Stimulated activated CD8-positive, alpha-beta memory T cell treated with anti-CD3 and anti-CD28 coated beads, Interleukin-7, amount 100 ng/mL, for 4 hours (primary cell): ENCODE measurements at regions not wholly inside any gene's neighbourhood (a gene's known extent, or its start where the extent isn't known, plus 50 kb on each side); places are given as distances from the start of the nearest gene placed in this dataset.

Experiments
- DNase-seq, 2 donors: peaks; one replicate each; pipeline ENCODE4 v3.0.0-alpha.2; 2020; ENCODE audit warnings: low read depth in 2 of 2

GRCh38 chr13:105928048-105928447 is 607.4 kb downstream of the EFNB2 start:
- no peak for DNase-seq

GRCh38 chr13:105925496-105925895 is 610.0 kb downstream of the EFNB2 start:
- no peak for DNase-seq

- DNase-seq, result no peak
These were observed 613.8 kb downstream of the EFNB2 start for GRCh38 chr13:105921711-105922110.

GRCh38 chr13:105920370-105920769 is 615.1 kb downstream of the EFNB2 start:
- DNase-seq, result no peak

GRCh38 chr13:105918842-105919741 is 616.4 kb downstream of the EFNB2 start:
- DNase-seq, result no peak

GRCh38 chr13:105915146-105915850 is 620.2 kb downstream of the EFNB2 start:
- DNase-seq, result no peak

- DNase-seq, result no peak
These were observed 621.0 kb downstream of the EFNB2 start for GRCh38 chr13:105914291-105915036.

- no peak for DNase-seq
These were observed 626.9 kb downstream of the EFNB2 start for GRCh38 chr13:105908586-105908985.

- no peak for DNase-seq
These were observed 628.0 kb downstream of the EFNB2 start for GRCh38 chr13:105907319-105908019.

GRCh38 chr13:105906746-105907145 is 628.7 kb downstream of the EFNB2 start:
- DNase-seq, result no peak

- DNase-seq, result no peak
These were observed 631.3 kb downstream of the EFNB2 start for GRCh38 chr13:105904034-105904742.

- no peak for DNase-seq
These were observed 633.1 kb downstream of the EFNB2 start for GRCh38 chr13:105902396-105902795.

- no peak for DNase-seq
These were observed 637.9 kb downstream of the EFNB2 start for GRCh38 chr13:105897575-105897974.

GRCh38 chr13:105894697-105895096 is 640.8 kb downstream of the EFNB2 start:
- no peak for DNase-seq

GRCh38 chr13:105890509-105890908 is 645.0 kb downstream of the EFNB2 start:
- DNase-seq, result no peak

GRCh38 chr13:105878119-105878700 is 657.3 kb downstream of the EFNB2 start:
- DNase-seq, result no peak

GRCh38 chr13:105874814-105875213 is 660.6 kb downstream of the EFNB2 start:
- no peak for DNase-seq

- DNase-seq, result no peak
These were observed 663.7 kb downstream of the EFNB2 start for GRCh38 chr13:105871768-105872167.

- DNase-seq, result no peak
These were observed 664.1 kb downstream of the EFNB2 start for GRCh38 chr13:105871326-105871725.

- no peak for DNase-seq
These were observed 672.1 kb downstream of the EFNB2 start for GRCh38 chr13:105863300-105863920.
